ENCODE measurements at regions not wholly inside any gene's neighbourhood (a gene's known extent, or its start where the extent isn't known, plus 50 kb on each side); places are given as distances from the start of the nearest gene placed in this dataset.
"Not testable (repeated sequence)": the region's sequence is repeated elsewhere in the genome, so short reads cannot be mapped to it uniquely, and the experiment has no call there.

DNA sequence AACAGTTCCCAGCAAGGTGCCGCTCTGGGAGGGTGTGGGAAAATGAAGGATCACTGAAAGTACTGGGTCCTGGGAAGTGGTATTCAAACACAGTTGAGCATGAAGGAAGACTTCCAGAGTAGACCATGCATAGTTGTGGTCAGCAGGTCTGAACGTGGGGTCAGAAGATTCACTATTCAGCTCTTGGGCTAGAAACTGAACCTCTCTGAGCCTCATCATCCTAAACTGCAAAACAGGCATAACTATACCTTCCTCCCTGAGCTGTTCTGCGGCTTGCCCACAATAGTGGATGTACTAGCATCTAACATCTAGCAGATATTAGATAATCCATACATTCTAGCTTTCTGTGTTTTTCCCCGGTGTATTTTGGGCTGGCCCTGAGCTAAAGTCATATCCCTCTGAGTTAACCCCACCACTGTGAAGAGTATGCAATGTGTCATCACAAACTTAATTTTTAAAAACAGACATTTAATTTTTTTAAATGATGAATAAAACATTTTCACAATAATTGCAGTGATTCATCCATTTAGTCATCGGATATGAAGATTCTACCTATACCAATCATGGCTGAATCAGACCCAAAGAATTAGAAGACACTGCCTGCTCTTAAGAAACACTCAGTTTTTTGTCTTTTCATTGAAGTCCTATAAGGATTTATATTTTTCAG is 179.1 kb downstream of the BLID start:
- DNase-seq: peak in 2 of 3 donors; percentile 24 to 26

DNA sequence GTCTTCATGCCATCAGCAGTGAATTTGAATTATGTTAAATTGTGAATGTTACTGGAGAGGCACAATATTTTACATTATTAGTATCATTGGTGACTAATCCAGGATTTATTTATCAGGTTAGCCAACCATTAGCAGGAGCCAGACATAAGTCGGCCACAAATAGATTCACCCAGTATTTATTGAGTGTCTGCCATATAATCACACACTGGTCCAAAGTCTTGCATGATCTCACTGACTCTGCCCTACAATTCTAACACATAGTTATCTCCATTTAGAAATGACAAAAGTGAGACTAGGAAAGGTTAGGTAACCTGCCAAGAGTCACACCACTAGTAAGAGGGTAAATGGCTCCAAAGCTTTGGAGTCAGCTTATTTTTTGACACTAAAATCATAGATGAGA is 179.6 kb downstream of the BLID start:
- DNase-seq: no peak

DNA sequence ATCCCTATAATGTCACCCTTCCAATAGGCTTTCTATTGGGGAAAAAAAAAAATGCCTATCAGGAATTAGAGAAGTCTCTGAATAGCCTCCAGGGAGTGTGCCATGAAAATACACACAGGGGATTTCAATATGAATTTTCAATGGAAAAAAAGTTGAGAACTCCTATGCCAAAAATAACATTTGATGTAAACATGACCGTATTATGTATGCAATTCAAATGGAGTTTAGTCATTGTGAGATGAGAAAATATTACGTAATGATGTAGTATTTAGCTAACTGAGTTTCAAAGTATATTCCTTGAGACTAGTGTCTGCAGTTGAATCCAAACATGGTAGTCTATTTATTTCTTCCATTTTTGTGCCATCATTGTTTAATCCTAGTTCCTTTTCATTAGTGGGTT is 182.3 kb downstream of the BLID start:
- peak in 2 of 3 donors; percentile 37 to 47 for DNase-seq

DNA sequence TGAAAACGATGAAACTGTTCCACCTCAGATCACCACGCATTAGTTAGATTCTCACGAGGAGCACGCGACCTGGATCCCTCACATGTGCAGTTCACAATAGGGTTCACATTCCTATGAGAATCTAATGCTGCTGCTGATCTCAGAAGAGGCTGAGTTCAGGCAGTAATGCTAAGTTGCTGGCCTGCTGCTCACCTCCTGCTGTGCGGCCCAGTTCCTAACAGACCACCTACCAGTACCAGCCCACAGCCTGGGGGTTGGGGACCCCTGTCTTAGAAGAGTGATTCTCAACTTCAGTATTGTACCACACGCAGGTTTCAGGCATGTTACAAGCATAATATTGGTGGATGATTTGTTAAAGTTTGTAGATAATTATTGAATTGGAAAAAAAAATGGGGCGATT is 182.7 kb downstream of the BLID start:
- DNase-seq: no peak

DNA sequence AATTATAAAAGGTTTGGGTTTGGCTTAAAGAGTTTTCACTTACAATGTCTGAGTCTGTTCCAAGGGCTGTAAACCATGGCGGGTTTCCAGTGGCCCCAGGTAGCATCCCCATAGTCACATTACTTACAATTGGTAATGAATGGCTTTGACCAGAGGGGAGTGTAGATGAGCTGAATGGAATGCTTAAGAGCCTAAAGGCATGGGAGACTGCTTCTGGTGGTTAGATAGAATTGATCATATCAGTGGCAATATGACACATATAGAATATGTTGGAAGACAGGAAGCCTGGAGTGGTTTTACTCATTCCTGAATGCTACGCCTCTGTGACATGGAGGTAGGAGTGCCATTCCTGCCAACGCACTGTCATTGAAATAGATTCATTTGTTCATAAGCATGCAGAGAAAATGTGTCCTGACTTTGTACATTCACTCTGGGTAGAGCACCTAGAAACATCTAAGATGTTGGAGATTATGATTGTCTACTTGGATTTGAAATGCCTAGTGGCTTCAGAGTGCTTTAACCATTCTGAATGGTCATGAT is 183.3 kb downstream of the BLID start:
- DNase-seq: no peak

DNA sequence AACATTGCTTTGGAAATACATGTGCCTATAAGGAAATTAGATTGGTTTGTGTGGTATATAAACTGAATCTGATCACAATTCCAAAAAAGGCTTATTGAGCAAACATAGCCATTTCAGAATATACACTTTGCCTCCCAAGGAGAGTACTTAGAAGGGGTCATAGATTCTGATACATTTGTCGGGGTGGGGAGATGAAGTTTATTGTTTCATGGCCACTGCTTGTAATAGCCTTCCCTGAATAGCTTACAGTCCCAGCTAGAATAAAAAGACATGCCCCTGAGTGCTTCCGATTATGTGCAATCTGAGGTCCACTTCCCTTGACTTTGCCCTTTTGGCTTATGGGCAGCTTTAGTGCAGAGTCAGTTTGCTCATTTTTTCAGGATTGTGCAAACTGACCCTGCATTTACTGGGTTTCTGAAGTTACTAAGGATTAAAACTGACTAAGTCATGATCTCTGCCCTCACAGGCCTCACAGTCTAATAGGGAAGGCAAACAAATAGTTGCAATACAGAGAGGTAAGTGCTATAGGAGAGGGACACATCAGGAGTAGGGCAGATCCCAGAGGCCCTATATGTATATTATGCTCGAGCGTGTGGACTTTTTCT is 184.2 kb downstream of the BLID start:
- peak; percentile 6 to 24 (median 24) for DNase-seq

DNA sequence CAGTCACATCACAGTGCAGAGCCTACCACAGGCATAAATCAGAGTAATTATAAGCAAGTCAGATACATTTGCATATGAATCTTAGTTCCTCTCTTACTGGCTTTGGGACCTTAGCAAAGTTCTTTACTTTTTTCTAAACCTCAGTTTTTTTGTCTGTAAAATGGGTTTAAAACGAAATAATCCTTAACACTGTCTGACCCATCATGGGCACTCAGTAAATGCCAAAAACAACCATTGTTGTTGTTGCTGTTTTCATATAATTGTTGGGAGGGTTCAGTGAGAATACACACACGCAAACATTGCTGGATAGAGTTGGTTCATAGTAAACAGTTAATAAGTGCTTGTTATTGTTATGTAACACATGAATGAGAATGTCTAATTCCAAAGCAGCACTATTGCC is 184.9 kb downstream of the BLID start:
- no peak for DNase-seq

DNA sequence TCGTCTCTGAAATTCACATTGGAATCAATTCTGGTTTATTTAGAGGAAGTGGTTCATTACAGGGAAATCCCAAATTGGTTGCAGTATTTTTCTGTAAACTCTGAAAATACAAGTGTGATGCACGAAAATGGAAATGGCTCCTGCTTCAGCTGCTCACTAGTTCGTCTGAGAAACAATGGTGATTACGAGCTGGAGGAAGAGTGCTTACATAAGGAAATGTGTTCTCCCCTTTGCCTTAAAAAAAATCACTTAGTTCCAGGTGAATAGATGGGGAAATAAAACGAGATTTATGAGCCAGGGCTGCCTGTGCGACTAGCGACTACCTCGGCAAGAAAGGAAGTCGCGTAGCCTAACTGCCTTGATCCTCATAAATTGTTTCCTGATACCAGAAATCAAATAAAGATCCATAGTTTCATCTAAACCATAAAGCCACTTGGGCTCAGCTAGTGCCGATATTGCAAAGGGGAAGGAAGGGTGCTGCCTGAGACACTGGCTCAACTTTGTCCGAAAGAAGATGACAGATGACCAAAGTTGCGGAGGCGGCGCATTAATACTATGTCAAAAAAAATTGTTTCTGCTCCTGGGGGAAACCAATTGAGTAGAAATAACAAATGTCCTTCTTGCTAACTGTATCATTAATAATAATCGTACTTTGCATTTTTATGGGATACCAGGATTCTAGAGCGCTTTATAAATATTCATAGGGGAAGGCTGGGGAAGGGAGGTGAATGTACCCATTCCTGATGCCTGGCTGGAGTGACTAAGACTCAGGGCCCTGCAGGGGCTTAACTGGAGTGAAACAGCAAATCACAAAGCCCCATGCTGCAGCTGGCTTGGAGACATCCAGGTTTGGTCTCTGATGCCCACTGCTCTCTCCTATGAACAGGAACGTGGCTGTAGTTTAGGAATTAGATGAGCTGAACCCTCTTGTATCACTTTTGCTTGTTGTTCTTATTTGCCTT is 185.7 kb downstream of the BLID start:
- peak; percentile 72 to 88 (median 87) for DNase-seq

DNA sequence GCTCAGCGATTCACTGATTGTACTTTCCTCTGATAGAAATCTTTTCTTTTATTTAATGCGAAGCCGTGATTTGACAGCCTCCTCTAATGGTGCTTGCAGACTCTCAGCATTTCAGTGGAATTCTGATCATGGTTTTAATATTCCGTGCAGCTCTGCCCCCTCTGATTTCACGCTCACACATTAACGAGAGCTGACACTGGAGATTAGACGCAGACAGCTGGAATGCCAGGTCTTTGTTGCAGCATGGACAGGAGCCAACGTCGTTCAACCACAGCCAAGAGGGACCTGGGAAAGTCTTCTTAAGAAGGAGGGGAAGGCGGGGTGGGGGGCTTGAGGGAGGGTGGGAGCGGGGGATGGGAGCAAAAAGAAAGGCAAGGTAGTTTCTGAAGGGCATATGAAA is 186.4 kb downstream of the BLID start:
- no peak for DNase-seq

DNA sequence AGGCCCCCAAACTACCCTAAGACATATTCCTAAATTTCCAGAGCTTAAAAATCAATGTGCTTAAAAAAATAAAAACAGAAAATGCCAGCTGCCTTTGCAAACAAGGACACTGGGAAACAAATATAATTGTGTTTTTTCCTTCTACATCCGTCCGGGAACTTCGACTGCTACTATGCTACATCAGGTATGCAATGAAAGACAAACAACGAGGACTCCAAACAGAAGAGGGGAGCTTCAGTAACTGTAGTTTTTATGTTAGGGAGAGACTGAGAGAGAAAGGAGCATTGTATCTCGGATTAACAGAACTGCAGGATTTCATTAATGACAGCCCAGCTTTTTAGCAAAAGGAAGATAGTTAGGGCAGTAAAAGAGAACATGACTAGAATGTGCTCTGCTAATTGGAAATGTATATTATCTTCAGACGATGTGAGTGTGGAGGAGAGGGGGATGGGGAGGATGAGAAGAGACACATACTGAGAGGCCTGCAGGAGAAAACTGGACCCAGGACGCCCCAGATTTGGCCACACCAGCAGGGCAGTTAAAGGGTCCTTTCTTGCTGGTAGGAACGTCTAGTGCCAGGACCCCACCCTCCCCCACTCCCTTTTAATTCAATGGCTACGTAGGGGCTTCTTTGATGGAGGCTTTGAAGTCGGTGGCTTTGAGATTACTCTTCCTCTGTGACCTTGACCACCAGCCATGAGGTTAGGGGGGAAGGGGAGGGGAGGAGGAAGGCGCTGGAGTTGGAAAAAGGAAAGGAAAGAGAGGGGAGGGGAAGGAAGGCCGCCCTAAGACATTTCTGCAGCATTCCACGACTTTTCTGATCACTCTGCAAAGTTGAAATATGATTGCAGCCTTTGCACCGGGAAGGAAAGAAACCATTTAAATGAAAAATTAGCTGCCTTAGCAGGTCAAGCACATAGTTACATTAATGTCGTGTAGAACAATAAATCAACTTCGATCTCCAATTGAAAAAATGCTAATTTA is 187.1 kb downstream of the BLID start:
- no peak for DNase-seq

DNA sequence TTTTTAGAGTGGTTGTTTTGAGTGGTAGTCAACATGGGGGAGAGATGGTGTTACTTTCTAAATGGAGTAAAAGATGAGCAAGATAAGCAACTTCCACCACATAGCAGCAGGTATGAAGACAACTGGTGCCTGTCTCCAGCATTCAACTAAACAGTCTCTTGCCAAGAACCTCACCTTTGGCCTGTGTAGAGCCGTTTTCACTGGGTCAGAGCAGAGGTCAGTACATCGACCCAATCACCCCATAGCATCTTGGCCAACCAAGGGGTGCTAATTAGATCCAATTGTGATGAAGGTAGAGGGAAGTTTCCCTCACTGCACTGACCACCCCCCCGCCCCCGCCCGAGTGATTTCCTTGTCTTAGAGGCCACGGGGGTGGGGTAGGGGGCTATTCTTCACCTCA is 188.2 kb downstream of the BLID start:
- no peak for DNase-seq

DNA sequence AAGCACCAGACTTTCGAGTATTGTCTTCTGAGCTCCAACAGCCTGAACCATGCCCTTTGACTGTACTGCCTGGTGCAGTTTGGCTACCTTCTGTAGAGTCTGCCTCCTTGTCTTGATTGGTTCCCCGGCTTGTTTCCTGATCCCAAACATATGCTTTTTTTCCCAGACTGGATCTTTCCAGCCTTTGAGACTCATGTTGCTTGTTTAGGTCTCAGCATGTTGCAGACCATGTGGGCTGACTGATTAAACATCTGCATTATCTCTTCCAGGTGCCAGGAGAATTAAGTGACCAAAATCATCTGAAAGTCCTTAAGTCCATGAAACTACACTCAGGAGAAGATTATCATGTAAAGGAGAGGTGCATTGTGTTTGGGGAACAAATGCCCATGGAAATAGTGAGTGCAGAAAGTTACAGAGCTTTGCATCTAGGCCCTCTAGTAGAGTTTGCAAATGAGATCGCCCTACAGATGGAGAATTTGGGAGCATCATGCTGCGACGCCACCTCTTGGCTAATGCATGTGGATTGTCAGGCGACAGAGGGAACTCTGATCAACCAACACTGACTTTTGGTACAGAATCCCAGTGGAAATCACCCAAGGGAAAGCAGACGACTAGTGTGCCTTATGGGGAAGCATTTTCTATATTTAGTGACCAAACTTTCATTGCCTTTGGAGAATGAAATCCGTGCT is 188.8 kb downstream of the BLID start:
- DNase-seq: no peak

DNA sequence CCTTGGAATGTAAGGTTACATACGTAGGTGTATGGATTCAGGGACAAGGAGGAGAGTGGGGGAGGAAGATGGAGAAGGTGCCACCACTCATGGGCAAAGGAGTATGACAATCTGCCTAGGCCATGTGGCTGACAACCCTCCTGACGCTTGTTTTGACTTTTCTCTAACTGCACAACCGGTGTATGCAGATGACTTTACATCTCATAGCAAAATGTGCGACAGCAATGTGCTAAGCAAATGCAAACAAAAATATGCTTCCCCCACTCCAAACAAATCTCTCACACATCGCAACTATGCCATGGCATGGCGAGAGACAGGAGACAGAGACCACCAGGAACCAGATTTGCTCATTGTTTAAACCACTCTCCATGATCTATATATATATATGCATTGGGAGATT is 191.8 kb downstream of the BLID start:
- no peak for DNase-seq

DNA sequence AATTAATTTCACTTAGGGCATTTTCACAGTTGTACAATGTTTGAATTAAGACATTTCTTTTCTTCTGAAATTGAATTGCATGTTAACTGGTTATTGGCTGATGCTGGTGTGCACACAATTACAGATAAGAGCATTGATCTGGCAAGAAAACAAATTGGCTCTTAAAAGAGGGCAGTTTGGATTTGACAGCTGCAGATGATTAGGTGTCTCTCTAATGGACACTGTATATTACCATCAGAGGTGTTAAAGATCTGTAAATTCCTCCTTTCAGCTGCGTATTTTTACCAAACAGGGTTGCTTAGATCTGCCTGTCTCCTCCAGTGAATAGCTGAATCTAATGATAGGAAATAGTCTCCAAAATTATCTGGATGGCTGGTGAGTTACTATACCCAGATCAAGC is 198.5 kb downstream of the BLID start:
- no peak for DNase-seq

DNA sequence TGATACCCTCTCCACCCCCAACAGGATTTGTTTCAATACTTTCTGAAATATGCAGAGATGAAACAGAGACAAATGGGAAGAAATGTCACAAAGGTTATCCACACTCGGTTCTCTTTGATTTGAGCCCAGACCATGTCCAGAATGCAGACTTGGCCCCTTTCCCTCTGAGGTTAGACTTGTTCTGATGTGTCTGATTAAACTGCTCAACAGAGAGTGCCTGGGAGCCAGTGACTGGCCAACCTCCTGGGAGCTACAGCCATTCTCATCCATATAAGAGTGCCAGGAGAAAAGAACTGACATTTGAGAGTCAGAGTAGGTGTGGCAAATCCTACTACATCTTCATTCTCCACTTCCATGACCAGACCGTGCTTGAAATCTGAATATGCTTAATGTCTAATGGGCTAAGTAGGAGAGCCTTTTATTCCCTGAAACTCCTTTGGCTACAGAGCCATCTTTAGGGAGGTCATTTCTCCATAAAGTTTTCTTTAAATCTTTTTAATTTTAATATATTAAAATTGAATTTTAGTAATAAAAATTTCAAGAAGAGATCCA is 201.4 kb downstream of the BLID start:
- DNase-seq: no peak

DNA sequence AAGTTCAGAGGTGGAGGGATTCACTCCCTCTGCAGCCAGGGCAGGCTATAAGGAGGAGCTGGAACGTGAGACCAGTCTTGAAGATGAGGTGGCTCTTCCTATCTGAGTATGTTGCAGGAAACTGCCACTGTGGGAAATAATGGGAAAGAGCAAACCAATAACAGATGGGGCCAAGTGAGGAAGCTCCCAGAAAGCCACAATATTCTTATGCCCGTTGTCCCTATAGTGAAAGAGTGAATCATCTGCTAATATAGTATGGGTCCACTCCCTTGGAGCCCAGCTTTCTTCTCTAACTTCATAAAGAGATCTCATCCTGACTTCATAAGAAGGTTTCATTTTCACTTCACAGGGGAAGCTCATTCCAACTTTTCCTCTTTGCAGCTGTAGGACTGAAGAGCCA is 206.4 kb downstream of the BLID start:
- DNase-seq: peak; percentile 36 to 62 (median 43)

DNA sequence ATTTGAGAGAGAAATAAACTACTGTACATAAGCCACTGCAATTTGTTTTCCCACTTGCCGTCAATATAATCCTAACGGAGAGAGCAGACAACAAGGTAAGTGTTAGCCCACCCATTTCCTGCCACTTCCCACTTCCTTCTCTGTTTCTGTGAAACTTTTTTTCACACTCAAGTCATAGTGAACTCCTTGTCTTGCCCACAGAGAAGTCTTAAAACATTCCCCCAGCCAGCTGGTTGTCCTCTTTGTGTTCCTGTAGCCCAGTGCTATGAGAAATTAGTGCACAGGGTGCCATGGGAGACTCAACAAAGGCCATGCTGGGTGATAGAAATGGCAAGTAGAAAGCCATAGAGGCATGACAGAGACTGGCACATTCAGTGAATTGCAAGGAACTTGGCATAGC is 208.6 kb downstream of the BLID start:
- no peak for DNase-seq

DNA sequence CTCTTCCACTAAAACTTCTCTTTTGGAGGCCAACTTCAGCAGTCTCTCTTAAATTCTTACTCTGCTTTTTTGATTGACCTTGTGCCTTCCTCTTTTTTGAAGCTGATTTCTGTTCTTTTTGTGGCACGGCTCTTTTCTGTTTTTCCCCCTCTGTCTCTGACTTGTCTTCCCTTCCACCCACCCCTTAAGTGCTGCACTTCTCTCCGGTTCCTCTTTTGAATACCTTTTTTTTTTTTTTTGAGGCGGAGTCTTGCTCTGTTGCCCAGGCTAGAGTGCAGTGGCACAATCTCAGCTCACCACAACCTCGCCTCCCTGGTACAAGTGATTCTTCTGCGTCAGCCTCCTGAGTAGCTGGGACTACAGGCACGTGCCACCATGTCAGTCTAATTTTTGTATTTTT is 211.9 kb downstream of the BLID start:
- peak; percentile 78 to 85 (median 85) for DNase-seq

DNA sequence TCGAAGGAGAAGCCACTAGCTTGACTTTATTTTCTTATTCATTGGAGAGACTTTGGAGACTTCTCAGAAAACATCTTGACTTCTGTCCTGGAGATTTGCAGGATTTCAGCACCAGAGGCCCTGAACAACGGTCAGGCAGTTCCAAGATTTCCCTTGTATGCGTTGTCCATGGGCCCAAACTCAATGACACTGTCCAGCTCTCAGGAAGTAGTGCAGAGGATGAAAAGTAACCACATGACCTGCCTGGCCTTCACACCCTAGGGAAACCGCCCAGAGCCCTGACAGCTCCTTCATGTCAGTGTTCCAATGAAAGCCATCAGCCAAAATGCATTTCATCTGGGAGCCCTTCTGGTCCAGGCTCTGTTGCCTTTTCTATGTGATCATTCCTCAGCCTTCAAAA is 214.1 kb downstream of the BLID start:
- no peak for DNase-seq

DNA sequence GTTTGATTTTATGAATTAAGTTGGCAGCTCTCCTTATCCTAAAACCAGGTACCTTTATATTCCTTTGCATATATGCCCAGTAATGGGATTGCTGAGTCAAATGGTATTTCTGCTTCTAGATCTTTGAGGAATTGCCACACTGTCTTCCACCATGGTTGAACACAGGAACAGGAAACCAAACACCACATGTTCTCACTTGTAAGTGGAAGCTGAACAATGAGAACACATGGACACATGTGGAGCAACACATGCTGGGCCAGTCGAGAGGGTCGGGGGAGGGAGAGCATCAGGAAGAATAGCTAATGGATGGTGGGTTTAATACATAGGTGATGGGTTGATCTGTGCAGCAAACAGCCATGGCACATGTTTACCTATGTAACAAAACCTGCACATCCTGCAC is 214.6 kb downstream of the BLID start:
- not testable (repeated sequence) for DNase-seq

DNA sequence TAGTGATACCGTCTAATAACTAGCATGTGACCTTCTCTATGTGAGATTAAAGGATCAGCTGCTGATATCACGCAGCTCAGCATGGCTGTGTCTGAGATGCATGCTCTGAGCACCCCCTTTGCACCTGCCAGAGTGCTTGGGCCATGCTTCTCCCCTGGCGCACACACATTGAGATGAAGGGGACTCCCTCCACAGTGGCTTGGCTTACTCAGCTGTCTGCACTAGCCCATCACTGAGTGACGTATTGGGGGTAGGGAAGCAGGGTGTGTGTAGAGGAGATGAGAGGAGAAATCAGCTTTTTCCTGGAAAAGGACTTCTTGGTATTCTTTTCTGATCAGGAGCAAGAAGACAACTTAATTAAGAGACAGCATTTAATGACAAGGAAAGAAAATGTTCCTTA is 216.5 kb downstream of the BLID start:
- no peak for DNase-seq
